Lower lobe of right lung (tissue), 2 donors: ENCODE measurements at regions not wholly inside any gene's neighbourhood (a gene's known extent, or its start where the extent isn't known, plus 50 kb on each side); places are given as distances from the start of the nearest gene placed in this dataset.

Source experiments
- ATAC-seq, 2 donors: fragments of 200-7000 bp; cut with Tn5 transposase; one replicate each; pipeline ENCODE4 v1.9.1; 2020 to 2022; ENCODE audit warnings: mild to moderate bottlenecking in 2 of 2, moderate library complexity in 2 of 2
- DNase-seq: peaks from one replicate; pipeline ENCODE4 v3.0.0-alpha.2; 2020
- H3K27ac ChIP-seq: fragments of 200-600 bp; one replicate; pipeline ENCODE4 v1.8.0; 2022
- H3K27me3 ChIP-seq: fragments of 200-600 bp; one replicate; pipeline ENCODE4 v1.8.0; 2022; ENCODE audit warnings: low read depth
- H3K36me3 ChIP-seq: fragments of 200-600 bp; one replicate; pipeline ENCODE4 v1.8.0; 2022; ENCODE audit warnings: mild to moderate bottlenecking
- H3K4me1 ChIP-seq: fragments of 200-600 bp; one replicate; pipeline ENCODE4 v1.8.0; 2022
- H3K4me3 ChIP-seq: fragments of 200-600 bp; one replicate; pipeline ENCODE4 v1.8.0; 2022; ENCODE audit warnings: mild to moderate bottlenecking
- H3K9me3 ChIP-seq: fragments of 200-600 bp; one replicate; pipeline ENCODE4 v1.8.0; 2022
- CTCF ChIP-seq: fragments of 200-600 bp; IDR thresholded peaks from one replicate; pipeline ENCODE4 v1.8.0; 2022; ENCODE audit warnings: antibody characterized with exemption, mild to moderate bottlenecking
- intact Hi-C: fragments of 100-400 bp; cut with DNase I; formaldehyde crosslinking; loops from one replicate; pipeline ENCODE4 v1.11.0; 2022
- donor health status: DM: no; HTN: yes; CAD: no; lungs with severe emphysema.

DNA sequence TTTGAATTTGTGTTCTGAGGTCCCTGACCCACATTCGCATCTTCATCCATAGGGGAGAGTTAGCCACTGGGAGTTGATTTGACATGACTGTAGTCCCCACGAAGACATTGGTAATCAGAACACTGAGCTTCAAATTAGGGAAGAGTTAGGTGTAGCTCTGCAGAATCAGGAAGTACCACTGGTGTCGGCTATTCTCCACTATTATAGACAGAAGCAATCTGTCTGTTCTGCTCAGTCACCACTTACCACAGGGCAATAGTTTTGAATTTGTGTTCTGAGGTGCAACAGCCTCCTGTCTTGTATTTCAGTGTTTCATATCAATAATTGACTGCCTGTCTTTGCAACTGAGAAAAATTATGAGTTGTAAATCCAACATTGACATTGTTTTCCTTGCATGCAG, 407.6 kb downstream of the LRFN5 start:
- Histone ChIP-seq H3K27ac (no peak overlapping the region), H3K36me3 (no peaks in the 10 kb centered on the region), H3K27me3 (no peaks in the 10 kb centered on the region), H3K4me3 (no peak overlapping the region), H3K9me3 (no peaks in the 10 kb centered on the region), H3K4me1 (no peaks in the 10 kb centered on the region)
- ATAC-seq (no peak), DNase-seq (no peak)
- TF ChIP-seq CTCF: no peak
- intact Hi-C loops: no loop called here

DNA sequence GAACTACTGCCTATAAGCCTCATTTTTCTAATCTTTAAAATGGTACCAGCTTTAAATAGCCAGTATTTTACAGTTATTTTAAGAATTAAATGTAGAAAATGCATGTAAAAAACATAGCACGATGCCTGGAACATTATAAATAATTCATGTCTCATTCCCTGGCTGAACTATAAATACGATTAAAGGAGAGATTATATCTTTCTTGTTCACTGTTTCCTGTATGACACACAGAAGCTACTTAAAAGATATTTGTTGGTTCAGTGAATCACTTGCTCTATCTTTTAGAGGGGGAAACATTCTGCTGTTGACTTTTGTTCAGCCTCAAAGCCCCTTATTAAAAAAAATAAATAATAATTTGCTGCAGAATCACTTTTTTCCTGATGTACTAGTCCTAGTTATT, 406.9 kb downstream of the LRFN5 start:
- Histone ChIP-seq H3K4me1 (no peaks in the 10 kb centered on the region), H3K36me3 (no peaks in the 10 kb centered on the region), H3K27ac (no peak overlapping the region), H3K4me3 (no peak overlapping the region), H3K9me3 (no peaks in the 10 kb centered on the region), H3K27me3 (no peaks in the 10 kb centered on the region)
- no peak for TF ChIP-seq CTCF
- DNase-seq (no peak), ATAC-seq (no peak)
- intact Hi-C loops: no loop called here

- H3K27ac ChIP-seq: no peak overlapping the region
- DNase-seq (no peak), ATAC-seq (no peak)
- H3K27me3 ChIP-seq: no peaks in the 10 kb centered on the region
- no peak overlapping the region for H3K4me3 ChIP-seq
- H3K36me3 ChIP-seq: no peaks in the 10 kb centered on the region
- no peaks in the 10 kb centered on the region for H3K4me1 ChIP-seq
- H3K9me3 ChIP-seq: no peaks in the 10 kb centered on the region
- intact Hi-C loops: no loop called here
- no peak for TF ChIP-seq CTCF
Measured at GRCh38 chr14:42013153-42013552, 406.5 kb downstream of the LRFN5 start.

GRCh38 chr14:42011221-42011620, 404.5 kb downstream of the LRFN5 start:
- TF ChIP-seq CTCF: no peak
- H3K4me3 ChIP-seq: no peak overlapping the region
- no peaks in the 10 kb centered on the region for H3K4me1 ChIP-seq

DNA sequence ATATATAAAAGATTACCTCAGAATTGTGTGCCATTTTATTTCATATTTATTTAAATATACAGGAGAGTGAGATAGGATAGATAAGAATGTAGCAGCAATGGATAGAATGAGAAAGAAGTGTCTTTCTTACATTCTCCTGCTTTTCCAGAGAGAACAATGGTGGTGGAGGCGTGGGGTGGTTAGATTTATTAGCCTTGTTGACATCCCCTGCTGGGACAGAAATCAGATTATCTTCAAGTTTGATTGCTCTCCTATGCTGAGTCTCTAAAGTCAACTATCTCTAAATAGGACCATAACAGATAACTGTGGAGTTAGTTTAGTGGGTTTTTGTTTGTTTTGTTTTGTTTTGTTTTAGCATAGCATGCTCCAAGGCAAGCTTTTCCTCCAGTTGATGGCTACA, 397.6 kb downstream of the LRFN5 start:
- H3K27ac ChIP-seq: no peak overlapping the region
- H3K9me3 ChIP-seq: no peaks in the 10 kb centered on the region
- TF ChIP-seq CTCF: no peak
- H3K4me1 ChIP-seq: no peaks in the 10 kb centered on the region
- no peaks in the 10 kb centered on the region for H3K27me3 ChIP-seq
- no peak overlapping the region for H3K4me3 ChIP-seq
- DNase-seq (no peak), ATAC-seq (no peak)
- intact Hi-C loops: no loop called here
- no peaks in the 10 kb centered on the region for H3K36me3 ChIP-seq

More at GRCh38 chr14:42011221-42011620, 404.5 kb downstream of the LRFN5 start:
- intact Hi-C loops: no loop called here
- Histone ChIP-seq H3K9me3 (no peaks in the 10 kb centered on the region), H3K36me3 (no peaks in the 10 kb centered on the region), H3K27ac (no peak overlapping the region), H3K27me3 (no peaks in the 10 kb centered on the region)
- ATAC-seq (no peak), DNase-seq (no peak)

DNA sequence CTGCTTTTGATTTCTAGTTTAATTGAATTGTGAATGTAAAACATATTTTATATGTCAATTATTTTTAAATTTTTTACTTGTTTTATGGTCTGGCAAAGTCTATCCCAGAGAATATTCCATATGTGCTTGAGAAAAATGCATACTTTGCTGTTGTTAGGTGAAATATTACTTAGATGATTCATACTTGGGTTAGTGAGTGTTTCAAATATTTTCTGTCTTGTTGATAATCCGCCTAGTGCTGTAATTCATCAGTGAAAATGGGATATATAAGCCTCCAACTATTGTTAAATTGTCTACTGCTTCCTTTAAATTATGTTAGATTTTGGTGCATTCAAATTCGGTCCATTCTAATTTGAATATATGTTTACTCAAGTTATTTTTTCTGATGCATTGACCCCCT, 395.5 kb downstream of the LRFN5 start:
- DNase-seq (no peak), ATAC-seq (no peak)
- intact Hi-C loops: no loop called here
- no peak overlapping the region for H3K4me3 ChIP-seq
- H3K4me1 ChIP-seq: no peaks in the 10 kb centered on the region
- no peaks in the 10 kb centered on the region for H3K36me3 ChIP-seq
- H3K9me3 ChIP-seq: no peaks in the 10 kb centered on the region
- TF ChIP-seq CTCF: no peak
- no peaks in the 10 kb centered on the region for H3K27me3 ChIP-seq
- no peak overlapping the region for H3K27ac ChIP-seq
